SJCRH30 (cell line): ENCODE measurements at regions not wholly inside any gene's neighbourhood (a gene's known extent, or its start where the extent isn't known, plus 50 kb on each side); places are given as distances from the start of the nearest gene placed in this dataset.

Source experiments
- DNase-seq, 2 experiments: peaks; one replicate each; pipeline ENCODE4 v3.0.0-alpha.2; 2015 to 2020
- H3K27ac ChIP-seq: fragments of 250-450 bp; sonication (Bioruptor Pico); 2 replicates; pipeline ENCODE4 v1.5.1; 2020; ENCODE audit warnings: mild to moderate bottlenecking, moderate library complexity
- H3K27me3 ChIP-seq: fragments of 250-450 bp; sonication (Bioruptor Pico); 2 replicates; pipeline ENCODE4 v1.5.1; 2020; ENCODE audit warnings: mild to moderate bottlenecking, moderate library complexity
- H3K36me3 ChIP-seq: fragments of 250-450 bp; sonication (Bioruptor Pico); 2 replicates; pipeline ENCODE4 v1.5.1; 2020; ENCODE audit warnings: mild to moderate bottlenecking, moderate library complexity
- H3K4me1 ChIP-seq: fragments of 250-450 bp; sonication (Bioruptor Pico); 2 replicates; pipeline ENCODE4 v1.5.1; 2020; ENCODE audit warnings: mild to moderate bottlenecking, moderate library complexity
- H3K4me3 ChIP-seq: fragments of 250-450 bp; sonication (Bioruptor Pico); 2 replicates; pipeline ENCODE4 v1.5.1; 2020; ENCODE audit warnings: mild to moderate bottlenecking, moderate library complexity
- H3K9me3 ChIP-seq: fragments of 250-450 bp; sonication (Bioruptor Pico); replicated peaks from 2 replicates; pipeline ENCODE4 v1.5.1; 2020; ENCODE audit warnings: mild to moderate bottlenecking, moderate library complexity

DNA sequence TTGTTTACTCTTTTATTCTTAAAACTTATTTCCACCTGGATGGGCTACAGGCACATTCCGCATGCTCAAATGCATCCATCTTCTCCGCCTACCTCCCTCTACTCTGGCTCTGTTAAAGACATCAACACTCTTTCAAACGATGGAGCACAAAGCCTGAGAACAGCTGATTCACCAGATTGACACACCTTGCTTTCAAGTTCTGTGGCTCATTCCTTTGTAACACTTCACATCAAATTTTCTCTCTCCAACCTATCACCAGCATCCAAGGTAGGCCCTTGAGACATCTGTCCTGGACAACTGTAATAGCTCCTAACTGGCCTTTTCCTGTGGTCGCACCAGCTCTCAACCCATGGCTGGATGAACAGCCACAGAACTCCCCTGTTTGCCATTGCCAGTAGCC is 274.5 kb downstream of the BCL11A start:
- Histone ChIP-seq H3K9me3 (no peaks in the 10 kb centered on the region), H3K4me1 (no peaks in the 10 kb centered on the region), H3K27ac (no peak overlapping the region), H3K4me3 (no peak overlapping the region), H3K36me3 (no peaks in the 10 kb centered on the region), H3K27me3 (no peaks in the 10 kb centered on the region)
- DNase-seq: no peak

DNA sequence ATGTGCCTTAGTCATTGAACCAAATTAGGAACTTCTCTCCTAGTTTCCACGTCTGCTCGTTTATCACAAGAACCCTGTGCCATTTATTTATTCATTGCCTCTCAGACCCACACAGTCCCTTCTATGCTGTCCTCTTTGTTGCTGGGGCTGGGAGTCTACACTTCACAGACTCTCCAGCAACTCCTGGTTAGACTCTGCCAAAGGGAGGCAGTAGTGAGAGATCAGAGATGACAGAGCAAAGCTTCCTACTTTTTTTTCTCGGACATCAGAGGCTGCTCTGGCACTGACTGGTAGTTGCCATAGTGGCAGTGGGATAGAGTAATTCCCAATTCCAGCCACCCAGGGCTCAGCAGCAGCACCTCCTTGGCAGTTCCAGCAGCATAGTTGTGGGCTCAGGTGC is 277.5 kb downstream of the BCL11A start:
- Histone ChIP-seq H3K27ac (no peak overlapping the region), H3K4me1 (no peaks in the 10 kb centered on the region), H3K27me3 (no peaks in the 10 kb centered on the region), H3K4me3 (no peak overlapping the region), H3K36me3 (no peaks in the 10 kb centered on the region), H3K9me3 (no peaks in the 10 kb centered on the region)
- no peak for DNase-seq

GRCh38 chr2:60273836-60274235 is 279.6 kb downstream of the BCL11A start:
- no peaks in the 10 kb centered on the region for H3K9me3 ChIP-seq
- no peak overlapping the region for H3K27ac ChIP-seq
- no peak for DNase-seq
- no peaks in the 10 kb centered on the region for H3K36me3 ChIP-seq
- H3K4me1 ChIP-seq: no peaks in the 10 kb centered on the region
- H3K27me3 ChIP-seq: no peaks in the 10 kb centered on the region
- H3K4me3 ChIP-seq: no peak overlapping the region

DNA sequence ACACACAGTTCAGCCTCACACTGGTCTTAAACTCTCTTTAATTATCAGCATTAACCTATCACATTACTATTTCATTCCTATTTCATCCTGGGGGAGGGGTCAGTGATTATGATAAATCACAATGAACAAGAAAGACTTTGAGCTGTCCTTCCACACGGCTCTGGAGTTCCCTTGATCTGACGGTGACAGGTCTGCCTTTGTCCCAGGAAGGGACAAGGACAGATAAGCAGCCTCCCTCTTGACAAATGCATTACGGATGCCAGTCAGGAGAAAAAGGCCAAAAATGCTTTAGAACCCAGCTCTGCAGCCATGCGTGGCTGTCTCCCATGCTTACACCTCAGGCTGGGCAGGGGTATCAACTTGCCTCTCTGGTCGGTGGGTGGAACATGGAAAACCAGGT is 281.7 kb downstream of the BCL11A start:
- Histone ChIP-seq H3K4me3 (no peak overlapping the region), H3K9me3 (no peaks in the 10 kb centered on the region), H3K27me3 (no peaks in the 10 kb centered on the region), H3K27ac (no peak overlapping the region), H3K36me3 (no peaks in the 10 kb centered on the region), H3K4me1 (no peaks in the 10 kb centered on the region)
- no peak for DNase-seq

DNA sequence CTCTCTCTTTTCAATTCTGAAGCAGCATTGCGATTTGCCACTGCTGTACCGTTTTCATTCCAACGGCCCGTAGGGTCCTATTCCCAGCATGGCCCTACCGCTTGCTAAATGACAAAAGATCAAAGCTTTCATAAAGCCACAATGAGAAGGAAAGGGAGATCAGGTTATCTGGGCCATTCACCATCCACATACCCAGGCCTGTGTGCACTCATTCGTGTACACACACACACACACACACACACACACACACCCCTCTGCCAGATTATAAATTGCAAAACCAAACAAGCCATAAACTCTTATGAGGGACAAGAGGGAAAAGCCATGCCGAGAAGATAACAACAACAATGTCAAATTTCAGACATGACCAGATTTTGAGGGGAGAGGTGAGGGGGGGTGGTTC is 282.3 kb downstream of the BCL11A start:
- H3K4me1 ChIP-seq: no peaks in the 10 kb centered on the region

GRCh38 chr2:60268661-60269060 is 284.8 kb downstream of the BCL11A start:
- Histone ChIP-seq H3K27me3 (no peaks in the 10 kb centered on the region), H3K9me3 (no peaks in the 10 kb centered on the region), H3K4me3 (no peak overlapping the region), H3K27ac (no peak overlapping the region), H3K4me1 (no peaks in the 10 kb centered on the region), H3K36me3 (no peaks in the 10 kb centered on the region)
- DNase-seq: no peak

More for the DNA sequence above, 282.3 kb downstream of the BCL11A start:
- no peak for DNase-seq
- no peaks in the 10 kb centered on the region for H3K36me3 ChIP-seq
- no peak overlapping the region for H3K27ac ChIP-seq
- no peak overlapping the region for H3K4me3 ChIP-seq
- no peaks in the 10 kb centered on the region for H3K27me3 ChIP-seq
- no peaks in the 10 kb centered on the region for H3K9me3 ChIP-seq

- Histone ChIP-seq H3K27ac (no peak overlapping the region), H3K4me1 (no peaks in the 10 kb centered on the region), H3K9me3 (no peaks in the 10 kb centered on the region), H3K27me3 (no peaks in the 10 kb centered on the region), H3K4me3 (no peak overlapping the region), H3K36me3 (no peaks in the 10 kb centered on the region)
- DNase-seq: no peak
These were observed 285.4 kb downstream of the BCL11A start for GRCh38 chr2:60268032-60268431.

DNA sequence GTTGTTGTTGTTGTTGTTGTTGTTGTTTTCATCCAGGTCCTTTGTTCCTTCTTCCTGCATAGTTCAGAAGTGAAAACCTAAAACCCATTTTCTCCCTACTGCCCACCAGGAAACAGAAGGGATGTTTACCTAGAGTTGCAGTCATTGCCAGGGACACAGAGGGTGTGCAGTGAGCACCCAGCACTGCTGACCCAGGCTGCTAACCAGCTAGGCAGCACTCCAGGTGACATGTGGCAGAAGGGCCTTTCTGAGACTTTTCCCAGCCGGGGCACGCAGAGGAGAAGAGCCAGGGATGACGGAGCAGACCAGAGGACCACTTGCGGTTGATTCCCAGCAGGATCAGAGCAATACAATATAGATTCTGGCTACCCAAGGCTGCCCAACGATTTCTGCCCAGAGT is 286.3 kb downstream of the BCL11A start:
- H3K36me3 ChIP-seq: no peaks in the 10 kb centered on the region
- no peak for DNase-seq
- no peaks in the 10 kb centered on the region for H3K4me1 ChIP-seq
- no peaks in the 10 kb centered on the region for H3K9me3 ChIP-seq
- no peak overlapping the region for H3K27ac ChIP-seq
- no peak overlapping the region for H3K4me3 ChIP-seq
- H3K27me3 ChIP-seq: no peaks in the 10 kb centered on the region

DNA sequence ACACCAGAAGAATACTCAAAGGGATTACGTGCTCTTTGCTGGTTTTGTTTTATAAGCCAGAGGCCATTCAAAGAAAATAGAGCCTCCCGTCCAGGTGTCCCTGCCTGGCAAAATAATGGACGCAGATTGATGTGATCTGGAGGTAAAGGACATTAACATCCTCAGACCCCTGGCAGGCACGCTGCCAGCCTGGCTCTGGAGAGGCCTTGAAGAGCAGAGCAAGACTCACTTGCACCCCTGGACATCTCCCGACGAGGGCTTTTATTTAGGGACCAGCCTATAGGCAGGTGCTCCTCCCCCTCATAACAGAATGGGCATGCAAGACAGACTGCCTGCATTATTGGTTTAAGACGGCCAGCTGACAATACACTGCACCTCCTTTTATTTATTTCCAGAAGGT is 291.3 kb downstream of the BCL11A start:
- no peak overlapping the region for H3K4me3 ChIP-seq
- no peak for DNase-seq
- H3K27ac ChIP-seq: no peak overlapping the region
- no peaks in the 10 kb centered on the region for H3K36me3 ChIP-seq
- H3K9me3 ChIP-seq: no peaks in the 10 kb centered on the region
- no peaks in the 10 kb centered on the region for H3K4me1 ChIP-seq
- no peaks in the 10 kb centered on the region for H3K27me3 ChIP-seq

- DNase-seq: no peak
- Histone ChIP-seq H3K4me3 (no peak overlapping the region), H3K36me3 (no peaks in the 10 kb centered on the region), H3K27ac (no peak overlapping the region), H3K4me1 (no peaks in the 10 kb centered on the region), H3K27me3 (no peaks in the 10 kb centered on the region), H3K9me3 (no peaks in the 10 kb centered on the region)
These were observed 292.7 kb downstream of the BCL11A start for GRCh38 chr2:60260639-60261296.

GRCh38 chr2:60259781-60260180 is 293.7 kb downstream of the BCL11A start:
- no peaks in the 10 kb centered on the region for H3K36me3 ChIP-seq
- H3K4me1 ChIP-seq: no peaks in the 10 kb centered on the region
- no peak overlapping the region for H3K27ac ChIP-seq
- H3K4me3 ChIP-seq: no peak overlapping the region
- no peaks in the 10 kb centered on the region for H3K27me3 ChIP-seq
- no peaks in the 10 kb centered on the region for H3K9me3 ChIP-seq
- no peak for DNase-seq

- H3K27me3 ChIP-seq: no peaks in the 10 kb centered on the region
- H3K36me3 ChIP-seq: no peaks in the 10 kb centered on the region
- H3K9me3 ChIP-seq: no peaks in the 10 kb centered on the region
- H3K27ac ChIP-seq: no peak overlapping the region
- H3K4me3 ChIP-seq: no peak overlapping the region
- no peaks in the 10 kb centered on the region for H3K4me1 ChIP-seq
- DNase-seq: no peak
These were observed 300.8 kb downstream of the BCL11A start for GRCh38 chr2:60252581-60253150.

GRCh38 chr2:60251247-60251646 is 302.2 kb downstream of the BCL11A start:
- no peak overlapping the region for H3K4me3 ChIP-seq
- no peaks in the 10 kb centered on the region for H3K36me3 ChIP-seq
- no peak overlapping the region for H3K27ac ChIP-seq
- no peaks in the 10 kb centered on the region for H3K27me3 ChIP-seq
- no peak for DNase-seq
- no peaks in the 10 kb centered on the region for H3K9me3 ChIP-seq
- H3K4me1 ChIP-seq: no peaks in the 10 kb centered on the region

GRCh38 chr2:60249879-60250278 is 303.6 kb downstream of the BCL11A start:
- Histone ChIP-seq H3K27me3 (no peaks in the 10 kb centered on the region), H3K4me1 (no peaks in the 10 kb centered on the region), H3K27ac (no peak overlapping the region), H3K4me3 (no peak overlapping the region), H3K9me3 (no peaks in the 10 kb centered on the region), H3K36me3 (no peaks in the 10 kb centered on the region)
- no peak for DNase-seq

- Histone ChIP-seq H3K4me3 (no peak overlapping the region), H3K27me3 (no peaks in the 10 kb centered on the region), H3K9me3 (no peaks in the 10 kb centered on the region), H3K27ac (no peak overlapping the region), H3K36me3 (no peaks in the 10 kb centered on the region), H3K4me1 (no peaks in the 10 kb centered on the region)
- DNase-seq: no peak
These were observed 306.0 kb downstream of the BCL11A start for GRCh38 chr2:60247471-60247870.

DNA sequence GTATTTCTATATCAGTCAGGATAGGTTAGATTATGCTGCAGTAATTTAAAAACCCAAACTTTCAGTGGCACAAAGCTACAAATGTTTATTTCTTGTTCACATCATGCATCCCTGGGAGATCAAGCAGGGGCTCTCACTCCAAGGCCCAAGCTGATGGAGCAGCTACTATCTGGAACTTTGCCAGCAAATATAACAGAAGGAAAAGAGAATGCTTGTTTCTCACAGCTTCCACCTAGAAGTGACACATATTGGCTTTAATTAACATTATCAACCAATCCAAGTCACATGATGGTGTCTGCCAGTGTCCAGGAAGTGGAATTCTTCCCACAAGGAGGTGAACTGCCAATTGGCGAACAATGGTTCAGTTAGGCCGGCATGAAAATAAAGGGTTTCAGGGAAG is 306.9 kb downstream of the BCL11A start:
- no peak for DNase-seq
- Histone ChIP-seq H3K9me3 (no peaks in the 10 kb centered on the region), H3K27ac (no peak overlapping the region), H3K4me3 (no peak overlapping the region), H3K36me3 (no peaks in the 10 kb centered on the region), H3K27me3 (no peaks in the 10 kb centered on the region), H3K4me1 (no peaks in the 10 kb centered on the region)
